ENCODE measurements at regions not wholly inside any gene's neighbourhood (a gene's known extent, or its start where the extent isn't known, plus 50 kb on each side); places are given as distances from the start of the nearest gene placed in this dataset.

DNA sequence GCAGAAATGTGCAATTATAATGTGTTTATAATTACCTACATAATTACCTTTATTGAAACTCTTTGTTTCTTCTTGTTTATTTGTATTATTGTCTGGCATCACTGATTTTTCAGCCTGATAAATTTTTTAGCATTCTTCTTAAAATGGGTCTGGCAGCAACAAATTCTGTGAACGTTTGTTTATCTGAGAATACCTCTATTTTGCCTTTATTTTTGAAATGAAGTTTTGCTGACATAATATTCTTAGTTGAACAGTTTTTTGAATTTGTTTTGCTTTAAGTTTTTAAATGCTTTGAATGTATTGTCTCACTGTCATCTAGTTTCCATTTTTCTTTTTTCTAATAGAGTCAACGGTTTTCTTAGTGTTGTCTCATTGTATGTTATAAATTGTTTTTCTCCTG, 1152.0 kb upstream of the CDH2 start:
- no peak for TF ChIP-seq JUND (IDR thresholded peaks at IDR 0.05; ENCODE audit: low read depth)
- in situ Hi-C loops (cut with HindIII; ENCODE audit: low pct_unique_long_range_greater_than_20kb, low sequenced_read_pairs), result no loop called here
- DNase-seq (ENCODE audit: low read depth in 1 of 2, low spot score in 1 of 2), result no peak

DNA sequence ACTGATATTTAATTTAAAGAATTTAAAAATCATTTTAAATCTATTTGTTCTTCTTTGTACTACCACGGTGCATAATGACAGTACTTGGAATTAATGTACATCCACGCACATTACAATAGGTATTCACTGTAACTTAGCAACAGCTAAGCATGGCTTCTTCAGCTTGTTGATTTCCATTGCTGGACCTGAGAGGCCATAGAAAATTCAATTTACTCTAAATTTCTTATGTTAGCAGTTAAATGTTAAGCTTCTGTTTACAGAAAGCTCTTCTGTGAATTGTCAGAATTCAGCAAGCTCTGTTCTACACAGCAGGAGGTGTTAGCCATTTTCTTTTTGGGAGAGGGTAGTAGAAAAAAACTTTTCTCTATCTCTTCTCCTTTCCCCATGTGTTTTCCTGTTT, 1149.3 kb upstream of the CDH2 start:
- in situ Hi-C loops (cut with HindIII; ENCODE audit: low pct_unique_long_range_greater_than_20kb, low sequenced_read_pairs), result no loop called here
- DNase-seq (ENCODE audit: low read depth in 1 of 2, low spot score in 1 of 2), result no peak

DNA sequence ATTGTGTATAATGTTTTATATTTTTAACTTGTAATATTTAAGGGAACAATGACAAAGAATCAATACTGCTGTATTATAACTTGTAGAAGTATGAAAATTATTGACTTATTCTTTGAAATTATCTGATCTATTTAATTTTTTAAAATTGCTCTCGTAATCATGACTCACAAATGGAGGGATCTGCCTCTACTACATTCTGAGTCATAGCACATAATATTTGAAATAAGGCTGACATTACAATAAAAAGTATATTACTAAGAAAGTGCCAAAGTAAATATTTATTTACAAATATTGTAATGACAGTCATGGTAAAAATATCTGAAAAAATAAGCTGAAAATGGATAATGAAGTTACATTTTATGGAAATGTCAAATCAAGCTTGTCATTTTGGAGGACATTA, 1144.6 kb upstream of the CDH2 start:
- in situ Hi-C loops (cut with HindIII; ENCODE audit: low pct_unique_long_range_greater_than_20kb, low sequenced_read_pairs), result no loop called here
- no peak for TF ChIP-seq JUND (IDR thresholded peaks at IDR 0.05; ENCODE audit: low read depth)
- DNase-seq (ENCODE audit: low read depth in 1 of 2, low spot score in 1 of 2), result no peak

More for the DNA sequence above, 1149.3 kb upstream of the CDH2 start:
- TF ChIP-seq JUND (IDR thresholded peaks at IDR 0.05; ENCODE audit: low read depth), result no peak

DNA sequence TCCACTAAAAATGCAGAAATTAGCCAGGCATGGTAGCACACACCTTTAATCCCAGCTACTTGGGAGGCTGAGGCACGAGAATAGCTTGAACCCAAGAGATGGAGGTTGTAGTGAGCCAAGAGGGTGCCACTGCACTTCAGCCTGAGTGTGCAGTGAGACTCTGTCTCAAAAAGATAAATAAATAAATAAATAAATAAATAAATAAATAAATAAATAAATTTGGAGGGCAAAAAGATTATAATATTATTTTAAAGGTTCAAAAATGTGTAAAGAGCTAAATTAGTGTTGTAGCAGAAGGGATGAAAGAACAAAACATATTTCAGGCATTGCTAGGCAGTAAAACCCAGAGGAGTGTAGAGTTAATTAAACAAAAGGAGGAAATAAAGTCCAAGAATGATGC, 1136.4 kb upstream of the CDH2 start:
- TF ChIP-seq JUND (IDR thresholded peaks at IDR 0.05; ENCODE audit: low read depth), result no peak
- in situ Hi-C loops (cut with HindIII; ENCODE audit: low pct_unique_long_range_greater_than_20kb, low sequenced_read_pairs), result no loop called here
- no peak for DNase-seq (ENCODE audit: low read depth in 1 of 2, low spot score in 1 of 2)

DNA sequence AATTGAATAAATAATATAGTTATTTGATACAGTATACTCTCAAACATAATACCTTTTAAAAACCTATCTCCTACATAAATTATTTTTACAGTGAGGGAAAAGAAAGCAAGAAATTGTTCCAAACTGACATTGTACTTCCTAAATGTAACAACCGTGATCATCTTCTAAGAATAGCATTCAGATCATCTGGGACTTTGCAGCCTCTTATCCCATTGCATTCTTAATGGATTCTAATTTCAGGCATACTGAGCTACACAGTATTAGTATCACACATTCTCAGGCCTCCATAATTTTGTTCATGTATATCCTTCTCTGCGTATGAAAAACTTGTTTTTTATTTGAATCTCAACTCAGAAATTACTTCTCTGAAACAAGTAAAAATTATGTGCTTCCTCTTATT, 1134.7 kb upstream of the CDH2 start:
- no peak for TF ChIP-seq JUND (IDR thresholded peaks at IDR 0.05; ENCODE audit: low read depth)
- DNase-seq (ENCODE audit: low read depth in 1 of 2, low spot score in 1 of 2), result no peak
- in situ Hi-C loops (cut with HindIII; ENCODE audit: low pct_unique_long_range_greater_than_20kb, low sequenced_read_pairs), result no loop called here

DNA sequence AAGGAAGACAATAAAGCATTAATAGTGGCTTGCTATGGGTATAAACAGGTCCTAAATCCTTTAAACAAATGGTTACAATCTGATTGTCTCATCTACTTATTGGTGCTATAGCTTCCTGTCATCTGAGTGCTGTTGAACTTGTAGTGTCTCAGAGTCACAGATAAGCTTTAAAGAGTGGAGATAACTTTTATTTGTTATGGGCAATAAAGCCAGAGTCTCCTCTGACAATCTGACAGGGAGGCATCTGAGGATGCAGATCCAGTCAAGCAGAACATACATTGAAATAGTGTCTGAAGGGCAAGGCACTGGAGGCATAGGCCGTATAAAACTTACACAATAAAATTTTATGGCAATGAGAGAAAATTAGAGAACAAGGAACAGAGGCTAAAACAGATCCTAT, 1132.4 kb upstream of the CDH2 start:
- in situ Hi-C loops (cut with HindIII; ENCODE audit: low pct_unique_long_range_greater_than_20kb, low sequenced_read_pairs), result no loop called here
- no peak for DNase-seq (ENCODE audit: low read depth in 1 of 2, low spot score in 1 of 2)
- TF ChIP-seq JUND (IDR thresholded peaks at IDR 0.05; ENCODE audit: low read depth), result no peak

DNA sequence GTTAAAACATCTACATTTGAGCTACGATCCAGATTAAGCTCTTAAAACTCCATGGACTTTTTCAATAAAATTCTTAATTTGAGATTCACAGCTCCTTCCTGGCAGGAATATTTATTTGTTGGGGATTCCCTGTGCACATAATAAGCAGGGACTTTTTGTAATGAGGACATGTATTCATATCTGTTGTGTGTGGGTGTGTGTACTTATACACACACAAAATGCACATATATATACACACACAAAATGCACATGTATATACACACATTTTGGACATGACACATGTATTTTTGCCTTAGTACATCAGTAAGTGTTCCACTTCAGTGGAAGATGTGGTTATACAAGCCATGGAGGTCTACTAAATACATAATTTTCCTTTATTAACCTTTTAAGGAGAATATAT, 1131.1 kb upstream of the CDH2 start:
- in situ Hi-C loops (cut with HindIII; ENCODE audit: low pct_unique_long_range_greater_than_20kb, low sequenced_read_pairs), result no loop called here
- TF ChIP-seq JUND (IDR thresholded peaks at IDR 0.05; ENCODE audit: low read depth), result no peak
- no peak for DNase-seq (ENCODE audit: low read depth in 1 of 2, low spot score in 1 of 2)

DNA sequence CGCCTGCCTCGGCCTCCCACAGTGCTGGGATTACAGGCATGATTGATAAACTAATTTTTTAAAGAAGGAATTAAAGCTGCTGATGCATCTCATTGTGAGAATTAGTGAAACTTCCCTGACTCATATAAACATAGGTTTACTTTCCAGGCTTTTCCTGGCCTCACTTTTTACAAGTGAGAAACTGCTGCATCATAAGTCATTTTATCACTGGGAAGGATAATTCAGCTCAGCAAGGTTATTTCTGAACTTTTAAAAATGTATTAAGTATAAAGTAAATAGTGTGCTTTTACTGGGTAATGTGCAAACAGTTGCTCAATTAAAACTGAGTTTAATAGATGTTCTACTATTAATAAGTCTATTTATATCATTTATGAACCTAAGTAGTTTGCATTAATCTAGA, 1130.3 kb upstream of the CDH2 start:
- in situ Hi-C loops (cut with HindIII; ENCODE audit: low pct_unique_long_range_greater_than_20kb, low sequenced_read_pairs), result no loop called here
- no peak for DNase-seq (ENCODE audit: low read depth in 1 of 2, low spot score in 1 of 2)
- no peak for TF ChIP-seq JUND (IDR thresholded peaks at IDR 0.05; ENCODE audit: low read depth)

DNA sequence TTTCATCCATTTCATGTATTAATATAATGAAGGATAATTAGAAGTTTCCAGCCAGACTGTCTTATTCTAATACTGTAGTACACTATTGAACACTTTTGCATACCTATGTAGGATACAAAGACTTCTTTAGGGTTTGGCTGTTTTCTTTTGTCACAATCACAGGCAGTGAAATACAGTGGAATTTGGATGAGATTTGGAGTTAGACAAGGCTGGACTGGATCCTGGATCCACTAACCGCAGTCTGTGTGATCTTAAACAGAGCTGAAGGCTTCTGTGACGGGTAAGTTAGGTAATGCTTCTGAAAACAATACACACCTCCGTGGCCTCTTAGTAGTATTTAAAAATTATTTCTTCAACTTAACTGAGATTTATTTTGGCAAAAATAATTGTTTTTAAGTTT, 1128.6 kb upstream of the CDH2 start:
- TF ChIP-seq JUND (IDR thresholded peaks at IDR 0.05; ENCODE audit: low read depth), result no peak
- DNase-seq (ENCODE audit: low read depth in 1 of 2, low spot score in 1 of 2), result no peak
- in situ Hi-C loops (cut with HindIII; ENCODE audit: low pct_unique_long_range_greater_than_20kb, low sequenced_read_pairs), result no loop called here

DNA sequence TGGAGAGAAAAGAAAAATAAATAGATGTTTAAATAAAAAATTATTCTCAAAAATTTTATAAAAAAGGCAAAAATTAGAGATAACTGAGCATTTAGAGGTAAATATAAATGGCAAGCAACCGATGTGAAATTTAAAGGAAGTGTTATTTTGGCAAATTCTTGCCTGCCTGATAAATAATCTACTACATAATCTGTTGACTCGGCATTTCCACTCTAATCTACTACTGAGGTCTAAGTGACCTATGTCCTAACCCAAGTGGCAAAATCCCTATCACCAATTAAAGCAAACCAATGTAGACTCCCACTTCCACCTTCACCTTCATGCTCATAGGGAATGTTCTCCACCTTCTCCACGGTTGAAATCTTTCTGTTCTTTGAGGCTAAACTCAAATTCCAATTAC, 1124.1 kb upstream of the CDH2 start:
- no peak for TF ChIP-seq JUND (IDR thresholded peaks at IDR 0.05; ENCODE audit: low read depth)
- in situ Hi-C loops (cut with HindIII; ENCODE audit: low pct_unique_long_range_greater_than_20kb, low sequenced_read_pairs), result no loop called here
- no peak for DNase-seq (ENCODE audit: low read depth in 1 of 2, low spot score in 1 of 2)

DNA sequence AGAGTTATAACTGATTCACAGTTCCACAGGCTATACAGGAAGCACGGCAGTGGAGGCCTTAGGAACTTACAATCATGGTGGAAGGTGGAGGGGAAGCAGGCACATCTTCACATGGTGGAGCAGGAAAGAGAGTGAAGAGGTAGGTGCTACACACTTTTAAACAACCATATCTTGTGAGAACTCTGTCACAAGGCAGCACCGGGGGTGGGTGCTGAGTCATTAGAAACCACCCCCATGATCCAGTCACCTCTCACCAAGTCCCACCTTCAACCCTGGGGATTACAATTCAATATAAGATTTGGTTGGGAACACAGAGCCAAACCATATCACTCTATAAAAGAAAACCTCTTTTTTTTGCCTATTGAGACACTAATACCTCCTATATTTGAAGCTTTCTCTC, 1108.5 kb upstream of the CDH2 start:
- no peak for DNase-seq (ENCODE audit: low read depth in 1 of 2, low spot score in 1 of 2)
- TF ChIP-seq JUND (IDR thresholded peaks at IDR 0.05; ENCODE audit: low read depth), result no peak

DNA sequence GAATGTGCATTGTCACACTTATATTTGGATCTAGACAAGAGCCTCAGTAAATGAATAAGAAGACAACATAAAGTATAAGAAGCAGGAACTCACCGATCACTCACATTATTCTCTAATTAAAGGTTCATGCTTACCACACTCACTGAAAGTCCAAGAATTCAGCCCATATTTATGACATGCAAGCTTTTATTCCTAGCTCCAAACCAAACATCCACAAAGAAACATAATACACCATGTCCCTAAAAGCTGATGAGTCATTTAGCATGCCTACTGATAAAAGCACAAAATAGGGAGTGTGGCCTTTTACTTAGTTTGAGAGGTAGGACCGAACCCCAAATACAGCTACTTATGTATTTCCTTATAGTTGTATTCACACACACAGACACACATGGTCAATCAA, 1094.6 kb upstream of the CDH2 start:
- in situ Hi-C loops (cut with HindIII; ENCODE audit: low pct_unique_long_range_greater_than_20kb, low sequenced_read_pairs), result no loop called here
- no peak for TF ChIP-seq JUND (IDR thresholded peaks at IDR 0.05; ENCODE audit: low read depth)
- DNase-seq (ENCODE audit: low read depth in 1 of 2, low spot score in 1 of 2), result no peak

More for the DNA sequence above, 1108.5 kb upstream of the CDH2 start:
- in situ Hi-C loops (cut with HindIII; ENCODE audit: low pct_unique_long_range_greater_than_20kb, low sequenced_read_pairs), result no loop called here

DNA sequence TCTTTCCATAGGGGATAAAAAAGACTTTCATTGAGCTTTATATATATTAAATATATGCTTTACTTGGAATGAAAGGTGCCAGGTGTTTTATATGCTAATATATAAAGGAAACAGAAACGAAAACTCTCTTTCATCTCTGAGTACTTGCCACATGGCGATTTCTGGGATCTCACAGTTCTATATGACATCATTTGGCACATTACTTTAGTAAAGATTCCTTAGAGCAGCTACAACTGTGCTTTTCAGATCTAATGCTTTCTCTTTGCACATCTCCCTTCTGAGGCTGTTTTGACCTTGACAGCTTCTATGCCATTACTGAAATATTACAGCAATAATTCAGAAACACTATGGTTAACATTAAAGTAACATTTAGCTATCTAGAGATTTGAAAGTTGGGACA, 1082.9 kb upstream of the CDH2 start:
- no peak for DNase-seq (ENCODE audit: low read depth in 1 of 2, low spot score in 1 of 2)
- no peak for TF ChIP-seq JUND (IDR thresholded peaks at IDR 0.05; ENCODE audit: low read depth)
- in situ Hi-C loops (cut with HindIII; ENCODE audit: low pct_unique_long_range_greater_than_20kb, low sequenced_read_pairs), result no loop called here

DNA sequence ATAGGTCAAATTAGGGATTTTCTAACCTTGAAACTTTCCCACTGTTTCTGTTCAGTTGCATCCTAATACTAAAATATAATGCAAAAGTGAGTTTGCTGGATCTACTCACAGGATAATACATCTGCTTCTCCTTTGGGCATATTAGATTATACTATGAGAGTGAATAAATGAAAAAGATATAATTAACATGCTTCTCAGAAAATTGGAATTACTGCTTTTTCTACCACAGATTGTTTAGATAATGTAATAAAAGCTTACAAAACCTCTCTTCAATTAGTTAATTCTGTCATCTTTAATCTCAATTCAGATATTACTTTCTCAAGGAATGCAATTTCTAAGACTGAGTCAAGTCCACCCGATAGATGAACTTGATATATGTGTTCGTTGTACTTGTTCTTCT, 1077.2 kb upstream of the CDH2 start:
- in situ Hi-C loops (cut with HindIII; ENCODE audit: low pct_unique_long_range_greater_than_20kb, low sequenced_read_pairs), result no loop called here
- no peak for TF ChIP-seq JUND (IDR thresholded peaks at IDR 0.05; ENCODE audit: low read depth)
- no peak for DNase-seq (ENCODE audit: low read depth in 1 of 2, low spot score in 1 of 2)

DNA sequence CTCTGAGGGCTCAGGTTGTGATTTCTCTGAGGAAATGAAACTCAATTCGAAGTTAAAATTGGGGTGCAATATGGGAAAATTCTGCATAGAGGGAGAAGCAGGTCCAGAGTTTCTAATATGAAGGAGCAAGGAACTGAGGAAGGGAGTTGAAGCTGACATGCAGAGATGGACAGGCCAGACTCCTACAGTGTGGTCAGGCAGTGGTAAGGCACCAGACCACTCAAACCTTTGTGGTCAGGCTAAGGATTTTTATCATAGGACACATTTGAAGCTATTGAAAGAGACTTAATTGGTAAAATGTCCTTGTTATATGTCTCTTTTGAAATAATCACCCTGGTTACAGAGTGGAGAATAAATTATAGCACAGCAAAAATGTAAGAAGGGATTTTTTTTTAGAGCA, 1074.8 kb upstream of the CDH2 start:
- in situ Hi-C loops (cut with HindIII; ENCODE audit: low pct_unique_long_range_greater_than_20kb, low sequenced_read_pairs), result no loop called here
- no peak for DNase-seq (ENCODE audit: low read depth in 1 of 2, low spot score in 1 of 2)
- TF ChIP-seq JUND (IDR thresholded peaks at IDR 0.05; ENCODE audit: low read depth), result no peak
